GM19099 (cell line): ENCODE measurements at regions not wholly inside any gene's neighbourhood (a gene's known extent, or its start where the extent isn't known, plus 50 kb on each side); places are given as distances from the start of the nearest gene placed in this dataset.

ENCODE experiments used
- POLR2A ChIP-seq: IDR thresholded peaks from 3 replicates; pipeline ENCODE4 v1.6.1; 2011; ENCODE audit warnings: low read depth; ENCODE audit not compliant: insufficient read length; ENCODE audit errors: extremely low read depth

GRCh38 chr14:85165094-85165493 is 364.9 kb upstream of the FLRT2 start:
- TF ChIP-seq POLR2A, result no peak

- TF ChIP-seq POLR2A, result no peak
These were observed 360.6 kb upstream of the FLRT2 start for GRCh38 chr14:85169381-85169780.

GRCh38 chr14:85172290-85172689 is 357.7 kb upstream of the FLRT2 start:
- TF ChIP-seq POLR2A, result no peak

- TF ChIP-seq POLR2A, result no peak
These were observed 357.0 kb upstream of the FLRT2 start for GRCh38 chr14:85172889-85173477.

- no peak for TF ChIP-seq POLR2A
These were observed 354.4 kb upstream of the FLRT2 start for GRCh38 chr14:85175556-85175955.

- no peak for TF ChIP-seq POLR2A
These were observed 351.1 kb upstream of the FLRT2 start for GRCh38 chr14:85178864-85179263.

- no peak for TF ChIP-seq POLR2A
These were observed 349.1 kb upstream of the FLRT2 start for GRCh38 chr14:85180876-85181275.

- TF ChIP-seq POLR2A, result no peak
These were observed 347.7 kb upstream of the FLRT2 start for GRCh38 chr14:85182282-85182681.

- no peak for TF ChIP-seq POLR2A
These were observed 343.9 kb upstream of the FLRT2 start for GRCh38 chr14:85186082-85186481.

GRCh38 chr14:85187521-85187920 is 342.4 kb upstream of the FLRT2 start:
- TF ChIP-seq POLR2A, result no peak

GRCh38 chr14:85188836-85189235 is 341.1 kb upstream of the FLRT2 start:
- TF ChIP-seq POLR2A, result no peak

- no peak for TF ChIP-seq POLR2A
These were observed 339.7 kb upstream of the FLRT2 start for GRCh38 chr14:85190251-85190650.

GRCh38 chr14:85191986-85192385 is 338.0 kb upstream of the FLRT2 start:
- TF ChIP-seq POLR2A, result no peak

- TF ChIP-seq POLR2A, result no peak
These were observed 334.0 kb upstream of the FLRT2 start for GRCh38 chr14:85195872-85196477.

- no peak for TF ChIP-seq POLR2A
These were observed 331.9 kb upstream of the FLRT2 start for GRCh38 chr14:85198001-85198400.

GRCh38 chr14:85205875-85206274 is 324.1 kb upstream of the FLRT2 start:
- no peak for TF ChIP-seq POLR2A

GRCh38 chr14:85214471-85214870 is 315.5 kb upstream of the FLRT2 start:
- no peak for TF ChIP-seq POLR2A
